Kidney epithelial cell (primary cell): ENCODE measurements at regions not wholly inside any gene's neighbourhood (a gene's known extent, or its start where the extent isn't known, plus 50 kb on each side); places are given as distances from the start of the nearest gene placed in this dataset.

Source experiments
- DNase-seq: peaks from one replicate; pipeline ENCODE4 v3.0.0-alpha.2; 2010; ENCODE audit warnings: low read depth
- H3K27me3 ChIP-seq: 2 replicates; pipeline ENCODE4 v1.6.0; 2011; ENCODE audit warnings: low read length; ENCODE audit not compliant: control insufficient read depth, insufficient read depth
- H3K36me3 ChIP-seq: 2 replicates; pipeline ENCODE4 v1.5.1; 2011; ENCODE audit warnings: low read length; ENCODE audit not compliant: control insufficient read depth, insufficient read depth
- H3K4me3 ChIP-seq: 2 replicates; pipeline ENCODE4 v1.5.1; 2011; ENCODE audit warnings: low read depth, mild to moderate bottlenecking, control low read depth, low read length
- TF ChIP-seq, protein P1 (sequence below): IDR thresholded peaks from 2 replicates; pipeline ENCODE4 v1.5.1; 2011; ENCODE audit warnings: mild to moderate bottlenecking, moderate library complexity, low read length, control low read depth, inconsistent platforms; ENCODE audit not compliant: insufficient read depth, poor library complexity, severe bottlenecking

DNA sequence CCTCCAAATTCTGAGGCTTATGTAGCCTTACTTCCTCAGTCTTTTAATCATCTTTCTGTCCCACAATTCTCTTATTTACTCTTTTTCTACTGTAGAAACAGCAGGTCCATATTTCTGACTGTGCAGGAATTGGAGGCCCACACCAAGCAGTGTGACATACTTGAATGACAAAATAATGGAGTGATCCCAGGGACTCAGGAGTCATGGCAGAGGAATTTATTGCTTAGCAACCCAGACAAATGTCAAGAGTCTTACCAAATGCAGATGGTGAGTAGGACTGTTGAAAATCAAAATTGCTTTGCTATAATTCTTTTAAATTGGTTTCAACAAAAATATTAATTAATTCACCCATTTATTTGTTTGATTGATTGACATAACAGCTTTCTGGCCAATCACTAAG, 59.9 kb downstream of the HTR1B start:
- TF ChIP-seq, protein P1, sequence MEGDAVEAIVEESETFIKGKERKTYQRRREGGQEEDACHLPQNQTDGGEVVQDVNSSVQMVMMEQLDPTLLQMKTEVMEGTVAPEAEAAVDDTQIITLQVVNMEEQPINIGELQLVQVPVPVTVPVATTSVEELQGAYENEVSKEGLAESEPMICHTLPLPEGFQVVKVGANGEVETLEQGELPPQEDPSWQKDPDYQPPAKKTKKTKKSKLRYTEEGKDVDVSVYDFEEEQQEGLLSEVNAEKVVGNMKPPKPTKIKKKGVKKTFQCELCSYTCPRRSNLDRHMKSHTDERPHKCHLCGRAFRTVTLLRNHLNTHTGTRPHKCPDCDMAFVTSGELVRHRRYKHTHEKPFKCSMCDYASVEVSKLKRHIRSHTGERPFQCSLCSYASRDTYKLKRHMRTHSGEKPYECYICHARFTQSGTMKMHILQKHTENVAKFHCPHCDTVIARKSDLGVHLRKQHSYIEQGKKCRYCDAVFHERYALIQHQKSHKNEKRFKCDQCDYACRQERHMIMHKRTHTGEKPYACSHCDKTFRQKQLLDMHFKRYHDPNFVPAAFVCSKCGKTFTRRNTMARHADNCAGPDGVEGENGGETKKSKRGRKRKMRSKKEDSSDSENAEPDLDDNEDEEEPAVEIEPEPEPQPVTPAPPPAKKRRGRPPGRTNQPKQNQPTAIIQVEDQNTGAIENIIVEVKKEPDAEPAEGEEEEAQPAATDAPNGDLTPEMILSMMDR = no peak
- Histone ChIP-seq H3K36me3 (no peaks in the 10 kb centered on the region), H3K4me3 (no peak overlapping the region), H3K27me3 (no peaks in the 10 kb centered on the region)
- DNase-seq = peak; percentile 9

DNA sequence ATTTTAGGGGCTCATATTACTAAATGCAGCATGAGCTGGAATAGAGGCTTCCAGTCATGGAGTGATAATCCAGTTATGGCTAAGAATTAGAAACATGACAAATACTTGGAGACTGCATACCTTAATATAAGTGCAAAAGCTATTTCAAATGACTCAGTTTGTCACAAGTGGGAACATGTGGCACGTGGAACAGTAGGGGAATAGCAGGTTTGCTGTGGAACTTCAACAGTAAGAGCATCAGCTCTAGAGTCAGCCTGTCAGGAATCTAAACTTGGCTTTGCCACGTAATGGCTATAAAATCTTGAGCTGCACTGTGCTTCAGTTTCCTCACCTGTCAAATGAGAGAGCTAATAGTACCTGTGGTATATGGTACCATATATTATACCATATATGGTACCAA, 62.1 kb downstream of the HTR1B start:
- no peak overlapping the region for H3K4me3 ChIP-seq
- DNase-seq = no peak
- no peaks in the 10 kb centered on the region for H3K36me3 ChIP-seq
- H3K27me3 ChIP-seq = no peaks in the 10 kb centered on the region
- TF ChIP-seq, protein P1 = no peak

DNA sequence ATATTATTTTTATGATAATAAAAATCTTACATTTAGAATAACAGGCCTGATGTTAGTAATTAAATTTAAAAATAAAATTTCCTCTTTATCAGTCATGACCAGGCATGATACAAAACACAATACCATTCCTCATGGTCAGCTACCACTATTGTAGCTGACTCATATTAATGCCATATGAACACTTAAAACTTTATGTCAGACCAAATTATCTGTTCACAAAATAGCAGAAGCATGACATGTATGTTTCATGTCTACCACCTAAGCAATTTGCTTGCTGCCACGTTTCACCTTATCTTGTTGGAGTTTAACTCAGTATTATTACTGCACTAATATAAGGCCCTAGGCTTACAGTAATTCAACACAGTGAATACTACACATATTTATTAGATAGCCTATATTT, 65.7 kb downstream of the HTR1B start:
- Histone ChIP-seq H3K4me3 (no peak overlapping the region), H3K36me3 (no peaks in the 10 kb centered on the region), H3K27me3 (no peaks in the 10 kb centered on the region)
- TF ChIP-seq, protein P1 = no peak
- DNase-seq = no peak

DNA sequence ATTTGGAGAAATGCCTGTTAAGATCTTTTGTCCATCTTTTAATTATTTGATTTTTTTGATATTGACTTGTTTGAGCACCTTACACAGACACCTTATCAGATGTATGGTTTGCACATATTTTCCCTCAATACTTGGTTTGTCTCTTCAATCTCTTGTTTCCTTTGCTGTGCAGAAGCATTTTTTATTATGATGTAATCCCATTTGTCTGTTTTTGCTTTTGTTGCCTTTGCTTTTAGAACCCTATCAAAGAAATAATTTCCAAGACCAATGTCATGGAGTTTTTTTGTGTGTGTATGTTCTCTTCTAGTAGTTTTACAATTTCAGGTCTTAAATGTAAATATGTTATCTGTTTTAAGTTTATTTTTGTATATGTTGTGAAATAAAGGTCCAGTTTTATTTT, 73.9 kb downstream of the HTR1B start:
- Histone ChIP-seq H3K36me3 (no peaks in the 10 kb centered on the region), H3K27me3 (no peaks in the 10 kb centered on the region), H3K4me3 (no peak overlapping the region)
- TF ChIP-seq, protein P1 = no peak
- no peak for DNase-seq

DNA sequence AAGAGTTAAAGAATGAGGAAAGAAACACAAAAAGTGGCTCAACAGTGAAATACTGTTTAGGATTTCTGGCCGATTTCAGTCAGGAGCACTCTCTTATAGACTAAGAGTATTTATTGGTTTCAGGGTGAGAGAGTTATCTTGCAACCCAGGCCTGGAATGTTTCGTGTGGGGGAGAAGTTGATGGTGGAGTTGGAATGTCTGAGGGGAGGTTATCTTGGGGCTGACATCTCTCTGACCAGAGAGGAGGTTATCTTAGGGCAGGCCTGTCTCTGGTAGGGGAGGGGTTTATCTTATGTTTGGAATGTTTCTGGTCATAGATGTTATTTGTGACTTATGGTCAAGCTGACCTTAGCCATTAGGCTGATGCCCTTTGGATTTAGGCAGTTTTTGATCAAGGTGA, 80.3 kb downstream of the HTR1B start:
- DNase-seq = no peak
- TF ChIP-seq, protein P1 = no peak

DNA sequence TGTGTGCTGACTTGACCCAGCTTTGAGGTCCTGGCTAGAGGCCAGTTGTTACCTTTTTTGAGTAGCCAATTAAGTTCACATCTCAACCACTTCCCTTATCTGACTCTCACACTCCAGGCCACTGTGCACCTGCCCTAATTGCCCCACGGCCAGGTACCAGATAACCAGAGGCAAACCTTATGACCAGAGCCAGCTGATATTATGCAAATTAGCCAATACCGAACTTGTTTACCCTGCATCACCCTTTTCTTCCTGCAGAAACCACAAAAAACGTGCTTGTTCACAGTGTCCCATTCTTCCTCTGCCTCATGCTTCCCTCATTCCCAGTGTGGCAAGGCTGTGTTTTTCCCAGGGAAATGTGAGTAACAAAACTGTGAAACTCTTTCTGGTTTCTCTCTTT, 89.3 kb downstream of the HTR1B start:
- Histone ChIP-seq H3K4me3 (no peak overlapping the region), H3K27me3 (no peaks in the 10 kb centered on the region), H3K36me3 (no peaks in the 10 kb centered on the region)
- DNase-seq = no peak
- TF ChIP-seq, protein P1 = no peak

More for the DNA sequence above, 80.3 kb downstream of the HTR1B start:
- no peaks in the 10 kb centered on the region for H3K36me3 ChIP-seq
- H3K27me3 ChIP-seq = no peaks in the 10 kb centered on the region
- H3K4me3 ChIP-seq = no peak overlapping the region
